Spleen (tissue), 7 donors: ENCODE measurements at regions not wholly inside any gene's neighbourhood (a gene's known extent, or its start where the extent isn't known, plus 50 kb on each side); places are given as distances from the start of the nearest gene placed in this dataset.

Experiments
- POLR2A ChIP-seq, 3 donors: fragments of 450-650 bp; IDR thresholded peaks; one replicate each; pipeline ENCODE4 v1.5.1; 2017; ENCODE audit warnings: antibody characterized with exemption in 3 of 3, mild to moderate bottlenecking in 1 of 3
- POLR2AphosphoS5 ChIP-seq, 3 donors: sonication (generic); formaldehyde crosslinking; IDR thresholded peaks; one replicate each; pipeline ENCODE4 v1.5.1; 2017; ENCODE audit warnings: antibody characterized with exemption in 3 of 3
- TF ChIP-seq, protein P1 (sequence below), 11 experiments: fragments of 200-600 bp in 7 of 11; fragments of 450-650 bp in 4 of 11; sonication (generic) in 4 of 11; IDR thresholded peaks in 8 of 11; conservative IDR thresholded peaks in 3 of 11; 1 replicate in 7 of 11; 2 replicates in 4 of 11; pipeline versions ENCODE4 v1.4.0 to v1.8.0; 2016 to 2021; ENCODE audit warnings: antibody characterized with exemption in 11 of 11, inconsistent platforms in 4 of 11, mild to moderate bottlenecking in 1 of 11
- donor health status: DM: no; HTN: no; CAD: no; lungs with moderate emphysema.
- donor health status: DM: no; HTN: no; CAD: no.
- donor health status: DM: no; HTN: no; CAD: no.

DNA sequence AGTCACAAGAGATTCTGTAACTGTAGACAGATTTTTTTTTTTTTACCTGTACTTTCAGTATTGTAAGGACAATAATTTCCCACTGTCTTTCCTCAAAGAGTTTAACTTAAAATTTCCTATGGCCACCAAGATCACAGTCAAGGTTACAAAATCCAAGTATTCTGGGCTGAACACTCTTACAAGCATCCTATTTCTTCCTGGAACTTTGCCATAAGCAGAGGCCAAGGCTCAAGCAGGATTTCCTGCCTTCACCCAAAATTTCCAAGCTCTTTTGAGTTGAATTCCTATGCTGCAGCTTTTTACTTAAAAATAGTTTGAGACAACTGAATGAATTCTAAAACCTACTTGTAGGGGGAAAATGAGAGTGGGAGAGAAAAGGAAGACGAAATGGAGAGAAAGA is 299.4 kb downstream of the ZNF516 start:
- TF ChIP-seq, protein P1, sequence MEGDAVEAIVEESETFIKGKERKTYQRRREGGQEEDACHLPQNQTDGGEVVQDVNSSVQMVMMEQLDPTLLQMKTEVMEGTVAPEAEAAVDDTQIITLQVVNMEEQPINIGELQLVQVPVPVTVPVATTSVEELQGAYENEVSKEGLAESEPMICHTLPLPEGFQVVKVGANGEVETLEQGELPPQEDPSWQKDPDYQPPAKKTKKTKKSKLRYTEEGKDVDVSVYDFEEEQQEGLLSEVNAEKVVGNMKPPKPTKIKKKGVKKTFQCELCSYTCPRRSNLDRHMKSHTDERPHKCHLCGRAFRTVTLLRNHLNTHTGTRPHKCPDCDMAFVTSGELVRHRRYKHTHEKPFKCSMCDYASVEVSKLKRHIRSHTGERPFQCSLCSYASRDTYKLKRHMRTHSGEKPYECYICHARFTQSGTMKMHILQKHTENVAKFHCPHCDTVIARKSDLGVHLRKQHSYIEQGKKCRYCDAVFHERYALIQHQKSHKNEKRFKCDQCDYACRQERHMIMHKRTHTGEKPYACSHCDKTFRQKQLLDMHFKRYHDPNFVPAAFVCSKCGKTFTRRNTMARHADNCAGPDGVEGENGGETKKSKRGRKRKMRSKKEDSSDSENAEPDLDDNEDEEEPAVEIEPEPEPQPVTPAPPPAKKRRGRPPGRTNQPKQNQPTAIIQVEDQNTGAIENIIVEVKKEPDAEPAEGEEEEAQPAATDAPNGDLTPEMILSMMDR (IDR thresholded peaks at IDR 0.05 in 8 of 11, conservative IDR thresholded peaks at IDR 0.05 in 3 of 11), result no peak
- TF ChIP-seq POLR2AphosphoS5 (IDR thresholded peaks at IDR 0.05), result no peak
- TF ChIP-seq POLR2A (IDR thresholded peaks at IDR 0.05), result no peak
